WTC11 (cell line): ENCODE measurements at regions not wholly inside any gene's neighbourhood (a gene's known extent, or its start where the extent isn't known, plus 50 kb on each side); places are given as distances from the start of the nearest gene placed in this dataset.

Experiments
- ATAC-seq: fragments of 200-7000 bp; cut with Tn5 transposase; 2 replicates; pipeline ENCODE4 v1.10.0; 2021; ENCODE audit warnings: mild to moderate bottlenecking, moderate library complexity
- CTCF ChIA-PET: fragments of 300-600 bp; sonication (Branson Sonifier 250); formaldehyde crosslinking; loops from one replicate; lab custom pipeline; 2021; ENCODE audit warnings: antibody characterized with exemption; lab: Charles Lee
- POLR2A ChIA-PET: fragments of 350-600 bp; sonication (Branson Sonifier 250); formaldehyde crosslinking; loops from one replicate; lab custom pipeline; 2021; ENCODE audit warnings: antibody characterized with exemption; lab: Charles Lee
- DNase-seq: peaks from one replicate; pipeline ENCODE4 v3.0.0; 2021; ENCODE audit warnings: low spot score
- H3K27ac Mint-ChIP-seq: 2 replicates; pipeline ENCODE4 v1.8.0; 2021; ENCODE audit warnings: mixed read lengths
- H3K27me3 Mint-ChIP-seq: 2 replicates; pipeline ENCODE4 v1.8.0; 2021; ENCODE audit warnings: low read depth, mild to moderate bottlenecking, moderate library complexity, mixed read lengths
- H3K36me3 Mint-ChIP-seq: 2 replicates; pipeline ENCODE4 v1.8.0; 2021; ENCODE audit warnings: mixed read lengths
- H3K4me1 Mint-ChIP-seq: 2 replicates; pipeline ENCODE4 v1.8.0; 2022; ENCODE audit warnings: mixed read lengths
- H3K4me3 Mint-ChIP-seq: 2 replicates; pipeline ENCODE4 v1.8.0; 2021; ENCODE audit warnings: mild to moderate bottlenecking, moderate library complexity, mixed read lengths
- H3K9me3 Mint-ChIP-seq: 2 replicates; pipeline ENCODE4 v1.8.0; 2021; ENCODE audit warnings: mixed read lengths
- FOXP1 ChIP-seq: sonication (generic); formaldehyde crosslinking; IDR thresholded peaks from 2 replicates; pipeline ENCODE4 v1.8.0; 2022; ENCODE audit warnings: missing genetic modification reagents, mild to moderate bottlenecking, moderate library complexity, borderline replicate concordance
- HMGA2 ChIP-seq: fragments of 250-450 bp; sonication (Bioruptor Pico); IDR thresholded peaks from 2 replicates; pipeline ENCODE4 v1.4.0; 2021; ENCODE audit warnings: mild to moderate bottlenecking, moderate library complexity
- KAT7 ChIP-seq: sonication (generic); formaldehyde crosslinking; IDR thresholded peaks from 2 replicates; pipeline ENCODE4 v1.8.1; 2023; ENCODE audit warnings: missing genetic modification reagents, mild to moderate bottlenecking, borderline replicate concordance
- MYBL2 ChIP-seq: sonication (generic); formaldehyde crosslinking; IDR thresholded peaks from 2 replicates; pipeline ENCODE4 v1.8.1; 2023; ENCODE audit warnings: mild to moderate bottlenecking, moderate library complexity, missing genetic modification reagents
- NFATC4 ChIP-seq: fragments of 250-450 bp; sonication (Bioruptor Pico); IDR thresholded peaks from 2 replicates; pipeline ENCODE4 v1.9.0; 2021; ENCODE audit warnings: mild to moderate bottlenecking
- NFYB ChIP-seq: sonication (generic); formaldehyde crosslinking; conservative IDR thresholded peaks from 2 replicates; pipeline ENCODE4 v1.8.0; 2022; ENCODE audit warnings: low read depth, missing genetic modification reagents
- PRRX2 ChIP-seq: fragments of 250-450 bp; sonication (Bioruptor Pico); IDR thresholded peaks from 2 replicates; pipeline ENCODE4 v1.8.0; 2021; ENCODE audit warnings: mild to moderate bottlenecking
- RORB ChIP-seq: fragments of 250-450 bp; sonication (Bioruptor Pico); IDR thresholded peaks from 2 replicates; pipeline ENCODE4 v1.9.0; 2021; ENCODE audit warnings: mild to moderate bottlenecking
- SMAD3 ChIP-seq: sonication (generic); formaldehyde crosslinking; IDR thresholded peaks from 2 replicates; pipeline ENCODE4 v1.8.0; 2022; ENCODE audit warnings: missing genetic modification reagents, mild to moderate bottlenecking, borderline replicate concordance
- SMAD4 ChIP-seq: sonication (generic); formaldehyde crosslinking; IDR thresholded peaks from 2 replicates; pipeline ENCODE4 v1.8.0; 2022; ENCODE audit warnings: mild to moderate bottlenecking, missing genetic modification reagents
- TCF7 ChIP-seq: sonication (generic); formaldehyde crosslinking; IDR thresholded peaks from 2 replicates; pipeline ENCODE4 v1.8.0; 2022; ENCODE audit warnings: mild to moderate bottlenecking, low read depth, missing genetic modification reagents, moderate library complexity
- TEAD1 ChIP-seq: sonication (generic); formaldehyde crosslinking; IDR thresholded peaks from 2 replicates; pipeline ENCODE4 v1.8.0; 2022; ENCODE audit warnings: mild to moderate bottlenecking, missing genetic modification reagents
- TEAD4 ChIP-seq: sonication (generic); formaldehyde crosslinking; IDR thresholded peaks from 2 replicates; pipeline ENCODE4 v1.8.0; 2022; ENCODE audit warnings: mild to moderate bottlenecking, missing genetic modification reagents
- ZBTB21 ChIP-seq: sonication (generic); formaldehyde crosslinking; IDR thresholded peaks from 2 replicates; pipeline ENCODE4 v1.8.1; 2023; ENCODE audit warnings: mild to moderate bottlenecking, missing genetic modification reagents, borderline replicate concordance
- ZNF232 ChIP-seq: sonication (generic); formaldehyde crosslinking; IDR thresholded peaks from 2 replicates; pipeline ENCODE4 v1.8.0; 2022; ENCODE audit warnings: mild to moderate bottlenecking, missing genetic modification reagents
- ZNF396 ChIP-seq: fragments of 250-450 bp; sonication (Bioruptor Pico); IDR thresholded peaks from 2 replicates; pipeline ENCODE4 v1.8.0; 2021; ENCODE audit warnings: mild to moderate bottlenecking, moderate library complexity, borderline replicate concordance
- TF ChIP-seq, protein P1 (sequence below): sonication (generic); formaldehyde crosslinking; IDR thresholded peaks from 2 replicates; pipeline ENCODE4 v1.8.1; 2022; ENCODE audit warnings: mild to moderate bottlenecking, missing genetic modification reagents, moderate library complexity, borderline replicate concordance
- TF ChIP-seq, protein P2 (sequence below): sonication (generic); formaldehyde crosslinking; IDR thresholded peaks from 2 replicates; pipeline ENCODE4 v1.8.0; 2022; ENCODE audit warnings: mild to moderate bottlenecking, missing genetic modification reagents
- TF ChIP-seq, protein P3 (sequence below): sonication (generic); formaldehyde crosslinking; conservative IDR thresholded peaks from 2 replicates; pipeline ENCODE4 v1.8.1; 2022; ENCODE audit warnings: mild to moderate bottlenecking, missing genetic modification reagents
- TF ChIP-seq, protein P4 (sequence below): fragments of 250-450 bp; sonication (Bioruptor Pico); IDR thresholded peaks from 2 replicates; pipeline ENCODE4 v1.8.0; 2021; ENCODE audit warnings: mild to moderate bottlenecking
- TF ChIP-seq, protein P5 (sequence below): sonication (generic); formaldehyde crosslinking; IDR thresholded peaks from 2 replicates; pipeline ENCODE4 v1.8.1; 2022; ENCODE audit warnings: low read depth, mild to moderate bottlenecking, moderate library complexity, missing genetic modification reagents, borderline replicate concordance
- TF ChIP-seq, protein P6 (sequence below): fragments of 250-450 bp; sonication (Bioruptor Pico); conservative IDR thresholded peaks from 2 replicates; pipeline ENCODE4 v1.9.0; 2021; ENCODE audit warnings: mild to moderate bottlenecking
- TF ChIP-seq, protein P7 (sequence below): fragments of 250-450 bp; sonication (Bioruptor Pico); IDR thresholded peaks from 2 replicates; pipeline ENCODE4 v1.9.0; 2021; ENCODE audit warnings: mild to moderate bottlenecking

DNA sequence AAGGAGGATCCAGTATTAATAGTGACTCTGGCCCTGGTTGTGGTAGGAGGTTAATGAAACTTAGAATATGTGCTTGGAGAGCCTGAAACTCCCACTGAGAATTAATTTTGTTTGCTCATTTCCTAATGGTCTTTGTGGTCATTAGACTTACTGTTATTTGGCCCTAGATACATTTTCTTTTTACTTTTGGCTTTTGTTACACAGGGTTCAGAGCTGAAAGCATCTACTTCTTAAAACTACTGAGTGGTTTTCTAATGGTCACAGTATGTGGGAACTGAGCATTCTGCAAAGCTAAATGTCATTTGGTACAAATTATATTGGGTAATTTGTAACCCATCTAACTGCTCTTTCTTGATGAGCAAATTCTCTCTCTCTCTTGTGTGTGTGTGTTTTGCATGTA lies 433.4 kb upstream of the IL12A start:
- H3K36me3 Mint-ChIP-seq = no peaks in the 10 kb centered on the region
- no peaks in the 10 kb centered on the region for H3K9me3 Mint-ChIP-seq
- no peak overlapping the region for H3K27ac Mint-ChIP-seq
- ChIA-PET CTCF (no interaction called here), POLR2A (no interaction called here)
- peaks cover 43% of the 10 kb centered on the region for H3K27me3 Mint-ChIP-seq
- H3K4me1 Mint-ChIP-seq = peaks cover 14% of the 10 kb centered on the region
- DNase-seq (no peak), ATAC-seq (no peak)
- H3K4me3 Mint-ChIP-seq = no peak overlapping the region
- TF ChIP-seq PRRX2 = no peak
- TF ChIP-seq SMAD4 (CRISPR knock-in tag) = no peak
- TF ChIP-seq ZNF232 (CRISPR knock-in tag) = no peak
- TF ChIP-seq TEAD4 (CRISPR knock-in tag) = no peak
- no peak for TF ChIP-seq MYBL2 (CRISPR knock-in tag)
- TF ChIP-seq, protein P1, sequence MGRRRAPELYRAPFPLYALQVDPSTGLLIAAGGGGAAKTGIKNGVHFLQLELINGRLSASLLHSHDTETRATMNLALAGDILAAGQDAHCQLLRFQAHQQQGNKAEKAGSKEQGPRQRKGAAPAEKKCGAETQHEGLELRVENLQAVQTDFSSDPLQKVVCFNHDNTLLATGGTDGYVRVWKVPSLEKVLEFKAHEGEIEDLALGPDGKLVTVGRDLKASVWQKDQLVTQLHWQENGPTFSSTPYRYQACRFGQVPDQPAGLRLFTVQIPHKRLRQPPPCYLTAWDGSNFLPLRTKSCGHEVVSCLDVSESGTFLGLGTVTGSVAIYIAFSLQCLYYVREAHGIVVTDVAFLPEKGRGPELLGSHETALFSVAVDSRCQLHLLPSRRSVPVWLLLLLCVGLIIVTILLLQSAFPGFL = no peak
- TF ChIP-seq, protein P2, sequence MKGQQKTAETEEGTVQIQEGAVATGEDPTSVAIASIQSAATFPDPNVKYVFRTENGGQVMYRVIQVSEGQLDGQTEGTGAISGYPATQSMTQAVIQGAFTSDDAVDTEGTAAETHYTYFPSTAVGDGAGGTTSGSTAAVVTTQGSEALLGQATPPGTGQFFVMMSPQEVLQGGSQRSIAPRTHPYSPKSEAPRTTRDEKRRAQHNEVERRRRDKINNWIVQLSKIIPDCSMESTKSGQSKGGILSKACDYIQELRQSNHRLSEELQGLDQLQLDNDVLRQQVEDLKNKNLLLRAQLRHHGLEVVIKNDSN (CRISPR knock-in tag) = no peak
- no peak for TF ChIP-seq ZNF396 (CRISPR knock-in tag)
- no peak for TF ChIP-seq FOXP1
- TF ChIP-seq, protein P3, sequence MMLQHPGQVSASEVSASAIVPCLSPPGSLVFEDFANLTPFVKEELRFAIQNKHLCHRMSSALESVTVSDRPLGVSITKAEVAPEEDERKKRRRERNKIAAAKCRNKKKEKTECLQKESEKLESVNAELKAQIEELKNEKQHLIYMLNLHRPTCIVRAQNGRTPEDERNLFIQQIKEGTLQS (CRISPR knock-in tag) = no peak
- TF ChIP-seq, protein P4, sequence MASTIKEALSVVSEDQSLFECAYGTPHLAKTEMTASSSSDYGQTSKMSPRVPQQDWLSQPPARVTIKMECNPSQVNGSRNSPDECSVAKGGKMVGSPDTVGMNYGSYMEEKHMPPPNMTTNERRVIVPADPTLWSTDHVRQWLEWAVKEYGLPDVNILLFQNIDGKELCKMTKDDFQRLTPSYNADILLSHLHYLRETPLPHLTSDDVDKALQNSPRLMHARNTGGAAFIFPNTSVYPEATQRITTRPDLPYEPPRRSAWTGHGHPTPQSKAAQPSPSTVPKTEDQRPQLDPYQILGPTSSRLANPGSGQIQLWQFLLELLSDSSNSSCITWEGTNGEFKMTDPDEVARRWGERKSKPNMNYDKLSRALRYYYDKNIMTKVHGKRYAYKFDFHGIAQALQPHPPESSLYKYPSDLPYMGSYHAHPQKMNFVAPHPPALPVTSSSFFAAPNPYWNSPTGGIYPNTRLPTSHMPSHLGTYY (CRISPR knock-in tag) = no peak
- TF ChIP-seq TEAD1 (CRISPR knock-in tag) = no peak
- TF ChIP-seq HMGA2 (CRISPR knock-in tag) = no peak
- no peak for TF ChIP-seq TCF7 (CRISPR knock-in tag)
- no peak for TF ChIP-seq NFYB
- TF ChIP-seq, protein P5, sequence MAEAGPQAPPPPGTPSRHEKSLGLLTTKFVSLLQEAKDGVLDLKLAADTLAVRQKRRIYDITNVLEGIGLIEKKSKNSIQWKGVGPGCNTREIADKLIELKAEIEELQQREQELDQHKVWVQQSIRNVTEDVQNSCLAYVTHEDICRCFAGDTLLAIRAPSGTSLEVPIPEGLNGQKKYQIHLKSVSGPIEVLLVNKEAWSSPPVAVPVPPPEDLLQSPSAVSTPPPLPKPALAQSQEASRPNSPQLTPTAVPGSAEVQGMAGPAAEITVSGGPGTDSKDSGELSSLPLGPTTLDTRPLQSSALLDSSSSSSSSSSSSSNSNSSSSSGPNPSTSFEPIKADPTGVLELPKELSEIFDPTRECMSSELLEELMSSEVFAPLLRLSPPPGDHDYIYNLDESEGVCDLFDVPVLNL (CRISPR knock-in tag) = no peak
- no peak for TF ChIP-seq KAT7 (CRISPR knock-in tag)
- TF ChIP-seq, protein P6, sequence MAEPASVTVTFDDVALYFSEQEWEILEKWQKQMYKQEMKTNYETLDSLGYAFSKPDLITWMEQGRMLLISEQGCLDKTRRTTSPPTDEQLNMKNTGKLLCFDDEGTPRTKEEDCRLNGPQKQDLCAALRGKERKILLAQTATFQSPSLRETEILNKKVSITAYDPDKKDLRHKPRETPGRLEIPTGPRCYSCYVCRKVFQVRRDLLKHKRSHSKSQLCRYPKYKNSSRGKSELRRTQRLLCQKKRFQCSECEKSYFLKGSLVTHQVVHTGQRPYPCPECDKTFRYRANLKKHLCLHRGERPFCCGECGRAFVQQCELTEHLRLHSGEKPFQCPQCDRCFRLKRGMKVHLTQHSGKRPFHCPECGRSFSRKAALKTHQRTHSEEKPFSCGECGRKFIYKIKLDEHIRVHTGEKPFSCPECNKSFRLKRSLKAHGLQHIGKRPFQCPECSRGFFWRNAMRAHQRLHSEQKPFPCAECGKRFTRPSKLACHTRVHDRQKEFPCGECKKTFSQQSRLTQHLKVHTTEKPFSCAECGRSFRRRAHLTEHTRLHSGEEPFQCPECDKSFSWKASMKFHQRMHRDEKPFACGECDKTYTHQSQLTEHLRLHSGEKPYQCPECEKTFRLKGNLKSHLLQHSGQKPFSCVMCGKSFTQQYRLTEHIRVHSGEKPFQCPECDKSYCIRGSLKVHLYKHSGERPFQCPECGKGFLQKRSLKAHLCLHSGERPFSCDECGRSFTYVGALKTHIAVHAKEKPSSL (CRISPR knock-in tag) = no peak
- TF ChIP-seq RORB = no peak
- TF ChIP-seq, all 79 proteins: peak for 0

DNA sequence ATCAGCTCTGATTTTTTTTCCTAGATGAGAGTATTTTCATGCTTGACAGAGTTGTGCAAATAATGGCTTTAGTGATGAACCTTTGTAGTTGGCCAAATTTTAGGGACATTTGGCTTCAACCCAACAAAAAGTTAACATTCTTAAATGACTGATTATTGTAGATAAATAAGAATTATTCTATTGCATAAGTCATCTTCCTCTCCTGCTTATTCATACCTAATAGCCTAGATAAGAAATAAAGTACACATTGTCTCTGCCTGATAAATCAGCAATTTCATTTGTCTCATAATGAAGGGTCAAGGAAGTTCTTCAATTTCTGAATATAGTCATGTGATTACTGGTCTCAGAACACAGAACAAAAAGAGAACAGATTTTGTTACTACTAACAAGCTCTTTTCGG lies 428.9 kb upstream of the IL12A start:
- peaks cover 50% of the 10 kb centered on the region for H3K27me3 Mint-ChIP-seq
- CTCF ChIA-PET = interaction anchor here (1.3 to 3.4 kb wide), 4 partner anchors 27 to 429 kb away, joined by 5 to 18 read pairs (median 12); partner anchors contain the start of gene IL12A
- ATAC-seq (no peak), DNase-seq (no peak)
- H3K4me1 Mint-ChIP-seq = peaks cover 41% of the 10 kb centered on the region
- no peaks in the 10 kb centered on the region for H3K36me3 Mint-ChIP-seq
- H3K27ac Mint-ChIP-seq = no peak overlapping the region; the same call in 1 of the 2 replicates
- POLR2A ChIA-PET = no interaction called here
- no peaks in the 10 kb centered on the region for H3K9me3 Mint-ChIP-seq
- H3K4me3 Mint-ChIP-seq = no peak overlapping the region
- TF ChIP-seq NFYB = no peak
- no peak for TF ChIP-seq NFATC4 (CRISPR knock-in tag)
- TF ChIP-seq, protein P1 = no peak
- TF ChIP-seq, protein P4 (CRISPR knock-in tag) = no peak
- TF ChIP-seq, protein P7, sequence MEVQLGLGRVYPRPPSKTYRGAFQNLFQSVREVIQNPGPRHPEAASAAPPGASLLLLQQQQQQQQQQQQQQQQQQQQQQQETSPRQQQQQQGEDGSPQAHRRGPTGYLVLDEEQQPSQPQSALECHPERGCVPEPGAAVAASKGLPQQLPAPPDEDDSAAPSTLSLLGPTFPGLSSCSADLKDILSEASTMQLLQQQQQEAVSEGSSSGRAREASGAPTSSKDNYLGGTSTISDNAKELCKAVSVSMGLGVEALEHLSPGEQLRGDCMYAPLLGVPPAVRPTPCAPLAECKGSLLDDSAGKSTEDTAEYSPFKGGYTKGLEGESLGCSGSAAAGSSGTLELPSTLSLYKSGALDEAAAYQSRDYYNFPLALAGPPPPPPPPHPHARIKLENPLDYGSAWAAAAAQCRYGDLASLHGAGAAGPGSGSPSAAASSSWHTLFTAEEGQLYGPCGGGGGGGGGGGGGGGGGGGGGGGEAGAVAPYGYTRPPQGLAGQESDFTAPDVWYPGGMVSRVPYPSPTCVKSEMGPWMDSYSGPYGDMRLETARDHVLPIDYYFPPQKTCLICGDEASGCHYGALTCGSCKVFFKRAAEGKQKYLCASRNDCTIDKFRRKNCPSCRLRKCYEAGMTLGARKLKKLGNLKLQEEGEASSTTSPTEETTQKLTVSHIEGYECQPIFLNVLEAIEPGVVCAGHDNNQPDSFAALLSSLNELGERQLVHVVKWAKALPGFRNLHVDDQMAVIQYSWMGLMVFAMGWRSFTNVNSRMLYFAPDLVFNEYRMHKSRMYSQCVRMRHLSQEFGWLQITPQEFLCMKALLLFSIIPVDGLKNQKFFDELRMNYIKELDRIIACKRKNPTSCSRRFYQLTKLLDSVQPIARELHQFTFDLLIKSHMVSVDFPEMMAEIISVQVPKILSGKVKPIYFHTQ (CRISPR knock-in tag) = no peak
- TF ChIP-seq ZBTB21 (CRISPR knock-in tag) = no peak
- no peak for TF ChIP-seq SMAD3
